PC-3 (cell line): ENCODE measurements at regions not wholly inside any gene's neighbourhood (a gene's known extent, or its start where the extent isn't known, plus 50 kb on each side); places are given as distances from the start of the nearest gene placed in this dataset.

Experiments
- CTCF ChIP-seq: fragments of 300-600 bp; sonication (generic); conservative IDR thresholded peaks from 2 replicates; pipeline ENCODE4 v1.5.1; 2017; ENCODE audit warnings: antibody characterized with exemption, low read depth, mild to moderate bottlenecking, low read length
- EZH2 ChIP-seq: fragments of 300-600 bp; sonication (generic); IDR thresholded peaks from one replicate; pipeline ENCODE4 v1.6.1; 2017; ENCODE audit warnings: antibody characterized with exemption, mild to moderate bottlenecking, low read length; ENCODE audit not compliant: unreplicated experiment
- EZH2phosphoT487 ChIP-seq: fragments of 300-600 bp; sonication (generic); IDR thresholded peaks from 2 replicates; pipeline ENCODE4 v1.6.1; 2018; ENCODE audit warnings: mild to moderate bottlenecking, antibody characterized with exemption, low read length, borderline replicate concordance

- TF ChIP-seq CTCF (no peak), EZH2 (no peak), EZH2phosphoT487 (no peak)
These were observed 208.8 kb downstream of the COG6 start for GRCh38 chr13:39864221-39864620.
